GM23338 (cell line): ENCODE measurements at regions not wholly inside any gene's neighbourhood (a gene's known extent, or its start where the extent isn't known, plus 50 kb on each side); places are given as distances from the start of the nearest gene placed in this dataset.

Experiments used
- ATAC-seq: fragments of 200-7000 bp; cut with Tn5 transposase; 3 replicates; pipeline ENCODE4 v1.9.1; 2020
- DNase-seq: peaks from one replicate; pipeline ENCODE4 v3.0.0-alpha.2; 2015; ENCODE audit warnings: low spot score
- H2AFZ ChIP-seq: fragments of 200-600 bp; sonication (generic); 2 replicates; pipeline ENCODE4 v1.8.0; 2016; ENCODE audit warnings: antibody characterized with exemption, mild to moderate bottlenecking, moderate library complexity
- H3F3A ChIP-seq: fragments of 200-600 bp; sonication (generic); replicated peaks from 2 replicates; pipeline ENCODE4 v1.8.0; 2017; ENCODE audit warnings: antibody characterized with exemption, mixed run types, low read depth
- H3K27ac ChIP-seq: fragments of 200-600 bp; sonication (generic); 2 replicates; pipeline ENCODE4 v1.6.1; 2016; ENCODE audit warnings: low read depth
- H3K27me3 ChIP-seq: fragments of 200-600 bp; sonication (generic); 2 replicates; pipeline ENCODE4 v1.8.0; 2016; ENCODE audit warnings: mild to moderate bottlenecking, mixed run types, moderate library complexity; ENCODE audit not compliant: insufficient read depth
- H3K36me3 ChIP-seq: fragments of 200-600 bp; sonication (generic); 2 replicates; pipeline ENCODE4 v1.8.0; 2016; ENCODE audit warnings: mild to moderate bottlenecking; ENCODE audit not compliant: insufficient read depth
- H3K4me1 ChIP-seq: fragments of 200-600 bp; sonication (generic); 2 replicates; pipeline ENCODE4 v1.8.0; 2016; ENCODE audit warnings: mild to moderate bottlenecking, moderate library complexity; ENCODE audit not compliant: insufficient read depth
- H3K4me2 ChIP-seq: fragments of 200-600 bp; sonication (generic); 2 replicates; pipeline ENCODE4 v1.7.1; 2017; ENCODE audit warnings: mixed run types
- H3K4me3 ChIP-seq: fragments of 200-600 bp; sonication (generic); 2 replicates; pipeline ENCODE4 v1.6.1; 2016; ENCODE audit warnings: mixed run types
- H3K79me2 ChIP-seq: fragments of 200-600 bp; sonication (generic); replicated peaks from 2 replicates; pipeline ENCODE4 v1.8.0; 2017; ENCODE audit warnings: mild to moderate bottlenecking; ENCODE audit not compliant: insufficient read depth
- H3K9me2 ChIP-seq: fragments of 200-600 bp; sonication (generic); 2 replicates; pipeline ENCODE4 v1.8.0; 2017; ENCODE audit not compliant: insufficient read depth
- H4K20me1 ChIP-seq: fragments of 200-600 bp; sonication (generic); replicated peaks from 2 replicates; pipeline ENCODE4 v1.8.0; 2017; ENCODE audit warnings: mild to moderate bottlenecking; ENCODE audit not compliant: insufficient read depth
- H3K27ac Mint-ChIP-seq: 2 replicates; pipeline ENCODE4 v1.8.0; 2020; ENCODE audit warnings: inconsistent platforms, mild to moderate bottlenecking, moderate library complexity, mixed read lengths
- H3K27me3 Mint-ChIP-seq: 3 replicates; pipeline ENCODE4 v1.8.0; 2022; ENCODE audit warnings: low read depth, mild to moderate bottlenecking, moderate library complexity, mixed read lengths, inconsistent platforms; ENCODE audit not compliant: insufficient read depth, poor library complexity
- H3K36me3 Mint-ChIP-seq: 3 replicates; pipeline ENCODE4 v1.8.0; 2021; ENCODE audit warnings: low read depth, mild to moderate bottlenecking, inconsistent platforms, moderate library complexity, mixed read lengths
- H3K4me1 Mint-ChIP-seq: 3 replicates; pipeline ENCODE4 v1.8.0; 2020; ENCODE audit warnings: mild to moderate bottlenecking, inconsistent platforms, mixed read lengths
- H3K4me3 Mint-ChIP-seq: 3 replicates; pipeline ENCODE4 v1.8.0; 2021; ENCODE audit warnings: moderate library complexity, mild to moderate bottlenecking, inconsistent platforms, mixed read lengths
- H3K9me3 Mint-ChIP-seq: 3 replicates; pipeline ENCODE4 v1.8.0; 2020; ENCODE audit warnings: moderate library complexity, mild to moderate bottlenecking, inconsistent platforms, mixed read lengths
- CREB1 ChIP-seq: fragments of 250-450 bp; sonication (Bioruptor Pico); IDR thresholded peaks from 2 replicates; pipeline ENCODE4 v1.5.0; 2020; ENCODE audit warnings: low read depth, mild to moderate bottlenecking, moderate library complexity
- EZH2 ChIP-seq: fragments of 200-600 bp; sonication (generic); IDR thresholded peaks from one replicate; pipeline ENCODE4 v1.8.0; 2017; ENCODE audit warnings: antibody characterized with exemption, mild to moderate bottlenecking, low read depth; ENCODE audit not compliant: unreplicated experiment
- EZH2phosphoT487 ChIP-seq: fragments of 200-600 bp; sonication (generic); IDR thresholded peaks from one replicate; pipeline ENCODE4 v1.8.1; 2018; ENCODE audit warnings: antibody characterized with exemption; ENCODE audit not compliant: unreplicated experiment
- NANOG ChIP-seq: IDR thresholded peaks from 2 replicates; pipeline ENCODE4 v1.6.1; 2016; ENCODE audit warnings: antibody characterized with exemption, borderline replicate concordance
- POLR2AphosphoS5 ChIP-seq: IDR thresholded peaks from 2 replicates; pipeline ENCODE4 v1.6.1; 2016; ENCODE audit warnings: antibody characterized with exemption, low read depth
- STAT1 ChIP-seq: IDR thresholded peaks from one replicate; pipeline ENCODE4 v1.6.1; 2016; ENCODE audit warnings: antibody characterized with exemption; ENCODE audit not compliant: unreplicated experiment
- ZNF114 ChIP-seq: fragments of 250-450 bp; sonication (Bioruptor Pico); IDR thresholded peaks from 2 replicates; pipeline ENCODE4 v1.5.0; 2020; ENCODE audit warnings: mild to moderate bottlenecking, moderate library complexity
- TF ChIP-seq, protein P1 (sequence below): IDR thresholded peaks from one replicate; pipeline ENCODE4 v1.6.1; 2018; ENCODE audit warnings: antibody characterized with exemption; ENCODE audit not compliant: unreplicated experiment
- TF ChIP-seq, protein P2 (sequence below): IDR thresholded peaks from 2 replicates; pipeline ENCODE4 v1.6.1; 2016; ENCODE audit warnings: antibody characterized with exemption
- TF ChIP-seq, protein P3 (sequence below): fragments of 250-450 bp; sonication (Bioruptor Pico); IDR thresholded peaks from 2 replicates; pipeline ENCODE4 v1.5.0; 2020; ENCODE audit warnings: mild to moderate bottlenecking, moderate library complexity

DNA sequence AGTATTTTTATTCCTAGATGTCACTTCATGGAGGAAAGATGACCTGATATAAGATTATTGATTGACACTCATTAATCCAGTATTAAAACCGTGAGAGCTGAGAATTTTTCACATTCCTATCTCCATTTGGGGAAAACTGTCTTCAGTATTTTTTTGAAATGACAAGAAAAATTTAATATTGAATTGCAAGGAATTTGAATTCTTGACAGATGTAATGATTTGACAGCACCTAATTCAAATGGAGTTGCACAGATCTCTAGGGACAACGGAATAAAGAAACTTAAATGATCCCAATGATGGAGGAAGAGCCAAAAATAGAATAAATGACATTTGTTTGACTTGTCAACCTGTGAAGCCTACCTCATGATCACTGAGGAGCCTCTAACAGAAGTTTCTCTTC, 1591.4 kb downstream of the HACE1 start (continued):
- TF ChIP-seq, protein P1, sequence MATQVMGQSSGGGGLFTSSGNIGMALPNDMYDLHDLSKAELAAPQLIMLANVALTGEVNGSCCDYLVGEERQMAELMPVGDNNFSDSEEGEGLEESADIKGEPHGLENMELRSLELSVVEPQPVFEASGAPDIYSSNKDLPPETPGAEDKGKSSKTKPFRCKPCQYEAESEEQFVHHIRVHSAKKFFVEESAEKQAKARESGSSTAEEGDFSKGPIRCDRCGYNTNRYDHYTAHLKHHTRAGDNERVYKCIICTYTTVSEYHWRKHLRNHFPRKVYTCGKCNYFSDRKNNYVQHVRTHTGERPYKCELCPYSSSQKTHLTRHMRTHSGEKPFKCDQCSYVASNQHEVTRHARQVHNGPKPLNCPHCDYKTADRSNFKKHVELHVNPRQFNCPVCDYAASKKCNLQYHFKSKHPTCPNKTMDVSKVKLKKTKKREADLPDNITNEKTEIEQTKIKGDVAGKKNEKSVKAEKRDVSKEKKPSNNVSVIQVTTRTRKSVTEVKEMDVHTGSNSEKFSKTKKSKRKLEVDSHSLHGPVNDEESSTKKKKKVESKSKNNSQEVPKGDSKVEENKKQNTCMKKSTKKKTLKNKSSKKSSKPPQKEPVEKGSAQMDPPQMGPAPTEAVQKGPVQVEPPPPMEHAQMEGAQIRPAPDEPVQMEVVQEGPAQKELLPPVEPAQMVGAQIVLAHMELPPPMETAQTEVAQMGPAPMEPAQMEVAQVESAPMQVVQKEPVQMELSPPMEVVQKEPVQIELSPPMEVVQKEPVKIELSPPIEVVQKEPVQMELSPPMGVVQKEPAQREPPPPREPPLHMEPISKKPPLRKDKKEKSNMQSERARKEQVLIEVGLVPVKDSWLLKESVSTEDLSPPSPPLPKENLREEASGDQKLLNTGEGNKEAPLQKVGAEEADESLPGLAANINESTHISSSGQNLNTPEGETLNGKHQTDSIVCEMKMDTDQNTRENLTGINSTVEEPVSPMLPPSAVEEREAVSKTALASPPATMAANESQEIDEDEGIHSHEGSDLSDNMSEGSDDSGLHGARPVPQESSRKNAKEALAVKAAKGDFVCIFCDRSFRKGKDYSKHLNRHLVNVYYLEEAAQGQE = no peak
- TF ChIP-seq CREB1 (CRISPR knock-in tag) (no peak), EZH2 (no peak), EZH2phosphoT487 (no peak)

DNA sequence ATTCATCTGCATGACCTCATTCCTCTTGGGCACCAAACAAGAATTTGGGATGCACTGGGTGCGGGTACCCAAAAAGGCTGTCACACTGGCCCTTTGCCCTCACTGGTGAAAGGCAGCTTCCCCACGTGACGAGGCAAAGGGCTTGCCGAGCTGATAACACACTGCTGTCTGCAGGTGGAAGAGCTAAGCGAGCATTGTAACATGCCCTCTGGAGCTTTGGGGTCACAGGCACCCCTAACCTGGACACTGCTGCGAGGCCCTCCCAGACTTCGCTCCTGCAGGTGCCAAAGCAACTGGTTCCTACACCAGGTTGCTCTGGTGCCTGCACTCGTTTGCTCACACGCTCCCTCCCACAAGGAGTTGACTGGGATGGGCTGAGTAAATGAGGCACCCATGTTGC, 1595.7 kb downstream of the HACE1 start:
- H3K4me1 ChIP-seq = no peaks in the 10 kb centered on the region
- H3K9me2 ChIP-seq = no peaks in the 10 kb centered on the region
- Mint-ChIP-seq H3K9me3 (no peaks in the 10 kb centered on the region), H3K4me3 (no peak overlapping the region), H3K36me3 (no peaks in the 10 kb centered on the region), H3K27ac (no peak overlapping the region), H3K4me1 (no peaks in the 10 kb centered on the region), H3K27me3 (peaks cover 3% of the 10 kb centered on the region)
- no peaks in the 10 kb centered on the region for H3K36me3 ChIP-seq
- H3K4me3 ChIP-seq = no peak overlapping the region
- no peak overlapping the region for H2AFZ ChIP-seq
- H4K20me1 ChIP-seq = no peaks in the 10 kb centered on the region
- no peak overlapping the region for H3K4me2 ChIP-seq
- H3F3A ChIP-seq = no peaks in the 10 kb centered on the region
- H3K27ac ChIP-seq = no peak overlapping the region
- ATAC-seq (no peak), DNase-seq (no peak)
- H3K79me2 ChIP-seq = no peaks in the 10 kb centered on the region
- no peaks in the 10 kb centered on the region for H3K27me3 ChIP-seq
- TF ChIP-seq EZH2 (no peak), EZH2phosphoT487 (no peak), ZNF114 (CRISPR knock-in tag) (no peak), NANOG (no peak), STAT1 (no peak), POLR2AphosphoS5 (no peak), CREB1 (CRISPR knock-in tag) (no peak)
- TF ChIP-seq, protein P2, sequence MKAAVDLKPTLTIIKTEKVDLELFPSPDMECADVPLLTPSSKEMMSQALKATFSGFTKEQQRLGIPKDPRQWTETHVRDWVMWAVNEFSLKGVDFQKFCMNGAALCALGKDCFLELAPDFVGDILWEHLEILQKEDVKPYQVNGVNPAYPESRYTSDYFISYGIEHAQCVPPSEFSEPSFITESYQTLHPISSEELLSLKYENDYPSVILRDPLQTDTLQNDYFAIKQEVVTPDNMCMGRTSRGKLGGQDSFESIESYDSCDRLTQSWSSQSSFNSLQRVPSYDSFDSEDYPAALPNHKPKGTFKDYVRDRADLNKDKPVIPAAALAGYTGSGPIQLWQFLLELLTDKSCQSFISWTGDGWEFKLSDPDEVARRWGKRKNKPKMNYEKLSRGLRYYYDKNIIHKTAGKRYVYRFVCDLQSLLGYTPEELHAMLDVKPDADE = no peak
- TF ChIP-seq, protein P1 = no peak
- TF ChIP-seq, protein P3, sequence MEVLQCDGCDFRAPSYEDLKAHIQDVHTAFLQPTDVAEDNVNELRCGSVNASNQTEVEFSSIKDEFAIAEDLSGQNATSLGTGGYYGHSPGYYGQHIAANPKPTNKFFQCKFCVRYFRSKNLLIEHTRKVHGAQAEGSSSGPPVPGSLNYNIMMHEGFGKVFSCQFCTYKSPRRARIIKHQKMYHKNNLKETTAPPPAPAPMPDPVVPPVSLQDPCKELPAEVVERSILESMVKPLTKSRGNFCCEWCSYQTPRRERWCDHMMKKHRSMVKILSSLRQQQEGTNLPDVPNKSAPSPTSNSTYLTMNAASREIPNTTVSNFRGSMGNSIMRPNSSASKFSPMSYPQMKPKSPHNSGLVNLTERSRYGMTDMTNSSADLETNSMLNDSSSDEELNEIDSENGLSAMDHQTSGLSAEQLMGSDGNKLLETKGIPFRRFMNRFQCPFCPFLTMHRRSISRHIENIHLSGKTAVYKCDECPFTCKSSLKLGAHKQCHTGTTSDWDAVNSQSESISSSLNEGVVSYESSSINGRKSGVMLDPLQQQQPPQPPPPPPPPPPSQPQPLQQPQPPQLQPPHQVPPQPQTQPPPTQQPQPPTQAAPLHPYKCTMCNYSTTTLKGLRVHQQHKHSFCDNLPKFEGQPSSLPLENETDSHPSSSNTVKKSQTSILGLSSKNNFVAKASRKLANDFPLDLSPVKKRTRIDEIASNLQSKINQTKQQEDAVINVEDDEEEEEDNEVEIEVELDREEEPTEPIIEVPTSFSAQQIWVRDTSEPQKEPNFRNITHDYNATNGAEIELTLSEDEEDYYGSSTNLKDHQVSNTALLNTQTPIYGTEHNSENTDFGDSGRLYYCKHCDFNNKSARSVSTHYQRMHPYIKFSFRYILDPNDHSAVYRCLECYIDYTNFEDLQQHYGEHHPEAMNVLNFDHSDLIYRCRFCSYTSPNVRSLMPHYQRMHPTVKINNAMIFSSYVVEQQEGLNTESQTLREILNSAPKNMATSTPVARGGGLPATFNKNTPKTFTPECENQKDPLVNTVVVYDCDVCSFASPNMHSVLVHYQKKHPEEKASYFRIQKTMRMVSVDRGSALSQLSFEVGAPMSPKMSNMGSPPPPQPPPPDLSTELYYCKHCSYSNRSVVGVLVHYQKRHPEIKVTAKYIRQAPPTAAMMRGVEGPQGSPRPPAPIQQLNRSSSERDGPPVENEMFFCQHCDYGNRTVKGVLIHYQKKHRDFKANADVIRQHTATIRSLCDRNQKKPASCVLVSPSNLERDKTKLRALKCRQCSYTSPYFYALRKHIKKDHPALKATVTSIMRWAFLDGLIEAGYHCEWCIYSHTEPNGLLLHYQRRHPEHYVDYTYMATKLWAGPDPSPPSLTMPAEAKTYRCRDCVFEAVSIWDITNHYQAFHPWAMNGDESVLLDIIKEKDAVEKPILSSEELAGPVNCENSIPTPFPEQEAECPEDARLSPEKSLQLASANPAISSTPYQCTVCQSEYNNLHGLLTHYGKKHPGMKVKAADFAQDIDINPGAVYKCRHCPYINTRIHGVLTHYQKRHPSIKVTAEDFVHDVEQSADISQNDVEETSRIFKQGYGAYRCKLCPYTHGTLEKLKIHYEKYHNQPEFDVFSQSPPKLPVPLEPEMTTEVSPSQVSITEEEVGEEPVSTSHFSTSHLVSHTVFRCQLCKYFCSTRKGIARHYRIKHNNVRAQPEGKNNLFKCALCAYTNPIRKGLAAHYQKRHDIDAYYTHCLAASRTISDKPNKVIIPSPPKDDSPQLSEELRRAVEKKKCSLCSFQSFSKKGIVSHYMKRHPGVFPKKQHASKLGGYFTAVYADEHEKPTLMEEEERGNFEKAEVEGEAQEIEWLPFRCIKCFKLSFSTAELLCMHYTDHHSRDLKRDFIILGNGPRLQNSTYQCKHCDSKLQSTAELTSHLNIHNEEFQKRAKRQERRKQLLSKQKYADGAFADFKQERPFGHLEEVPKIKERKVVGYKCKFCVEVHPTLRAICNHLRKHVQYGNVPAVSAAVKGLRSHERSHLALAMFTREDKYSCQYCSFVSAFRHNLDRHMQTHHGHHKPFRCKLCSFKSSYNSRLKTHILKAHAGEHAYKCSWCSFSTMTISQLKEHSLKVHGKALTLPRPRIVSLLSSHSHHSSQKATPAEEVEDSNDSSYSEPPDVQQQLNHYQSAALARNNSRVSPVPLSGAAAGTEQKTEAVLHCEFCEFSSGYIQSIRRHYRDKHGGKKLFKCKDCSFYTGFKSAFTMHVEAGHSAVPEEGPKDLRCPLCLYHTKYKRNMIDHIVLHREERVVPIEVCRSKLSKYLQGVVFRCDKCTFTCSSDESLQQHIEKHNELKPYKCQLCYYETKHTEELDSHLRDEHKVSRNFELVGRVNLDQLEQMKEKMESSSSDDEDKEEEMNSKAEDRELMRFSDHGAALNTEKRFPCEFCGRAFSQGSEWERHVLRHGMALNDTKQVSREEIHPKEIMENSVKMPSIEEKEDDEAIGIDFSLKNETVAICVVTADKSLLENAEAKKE (CRISPR knock-in tag) = no peak
